ENCODE measurements at regions not wholly inside any gene's neighbourhood (a gene's known extent, or its start where the extent isn't known, plus 50 kb on each side); places are given as distances from the start of the nearest gene placed in this dataset.

DNA sequence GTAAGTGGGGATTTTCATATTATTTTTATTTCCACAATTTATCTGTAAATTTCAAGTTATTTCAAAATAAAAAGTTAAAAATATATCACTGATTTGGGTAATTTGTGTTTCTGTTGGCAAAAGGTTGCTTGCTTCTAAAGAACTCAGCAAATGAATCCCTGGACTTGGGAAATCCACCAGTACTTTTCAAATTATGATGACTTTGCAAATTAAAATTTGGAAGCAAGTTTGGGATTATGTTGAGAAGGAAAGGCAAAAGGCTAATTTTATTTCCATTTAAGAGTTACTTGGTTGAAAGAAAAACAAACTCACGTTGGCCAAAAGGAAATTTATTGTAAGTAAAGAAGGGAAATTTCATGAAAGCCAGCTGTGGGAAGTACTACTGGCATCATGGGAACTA is 220.3 kb downstream of the MAP2K6 start:
- Histone ChIP-seq H3K9ac (ENCODE audit: low read length in 5 of 5) (no peak overlapping the region), H3K4me1 (ENCODE audit: control insufficient read depth in 5 of 5, insufficient read depth in 5 of 5, low read length in 5 of 5) (peaks cover 0 to 20% (median 11%) of the 10 kb centered on the region in 5 donors), H3K4me3 (ENCODE audit: low read depth in 1 of 5, low read length in 5 of 5) (no peak overlapping the region), H3K27me3 (ENCODE audit: control insufficient read depth in 5 of 5, insufficient read depth in 4 of 5, low read length in 5 of 5) (no peaks in the 10 kb centered on the region), H3K9me3 (ENCODE audit: control insufficient read depth in 5 of 5, low read length in 5 of 5) (no peaks in the 10 kb centered on the region), H3K36me3 (ENCODE audit: control insufficient read depth in 5 of 5, insufficient read depth in 5 of 5, low read length in 5 of 5) (no peaks in the 10 kb centered on the region), H3K27ac (ENCODE audit: low read depth, low read length) (no peak overlapping the region)

DNA sequence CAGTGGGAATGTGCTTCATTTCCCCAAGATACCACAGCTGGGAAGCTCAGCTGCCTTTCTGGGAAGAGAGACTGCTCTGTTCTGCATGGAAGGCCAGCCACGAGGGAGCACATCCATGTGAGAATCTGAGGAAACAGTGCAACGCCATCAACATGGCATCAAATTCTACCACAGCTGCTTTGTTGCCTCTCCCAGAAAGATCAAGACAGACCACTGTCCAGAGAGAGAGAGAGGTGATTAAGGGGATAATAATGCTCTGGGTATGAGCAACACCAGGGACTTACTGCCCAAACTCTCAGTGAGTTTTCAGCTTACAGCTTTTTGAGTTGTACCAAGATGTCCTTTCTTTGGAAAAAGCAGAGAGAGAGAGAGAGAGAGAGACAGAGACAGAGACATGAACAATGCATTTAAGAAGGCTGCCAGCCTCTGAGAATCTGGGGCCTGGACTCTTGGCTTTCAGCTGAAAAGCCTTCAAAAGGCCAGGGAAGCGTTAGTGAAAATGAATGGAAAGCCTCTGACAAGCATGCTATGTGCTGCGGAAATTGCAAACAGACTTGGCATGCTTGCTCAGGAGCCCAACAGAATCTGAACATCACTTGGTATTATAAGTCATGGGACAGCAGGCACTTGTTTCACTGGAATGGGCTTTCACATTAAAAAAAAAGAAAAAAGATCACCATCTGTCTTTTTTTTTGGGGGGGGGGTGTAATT is 223.1 kb downstream of the MAP2K6 start:
- no peak overlapping the region for H3K9ac ChIP-seq (ENCODE audit: low read length in 5 of 5)
- H3K27ac ChIP-seq (ENCODE audit: low read depth, low read length), result no peak overlapping the region
- H3K36me3 ChIP-seq (ENCODE audit: control insufficient read depth in 5 of 5, insufficient read depth in 5 of 5, low read length in 5 of 5), result no peaks in the 10 kb centered on the region

DNA sequence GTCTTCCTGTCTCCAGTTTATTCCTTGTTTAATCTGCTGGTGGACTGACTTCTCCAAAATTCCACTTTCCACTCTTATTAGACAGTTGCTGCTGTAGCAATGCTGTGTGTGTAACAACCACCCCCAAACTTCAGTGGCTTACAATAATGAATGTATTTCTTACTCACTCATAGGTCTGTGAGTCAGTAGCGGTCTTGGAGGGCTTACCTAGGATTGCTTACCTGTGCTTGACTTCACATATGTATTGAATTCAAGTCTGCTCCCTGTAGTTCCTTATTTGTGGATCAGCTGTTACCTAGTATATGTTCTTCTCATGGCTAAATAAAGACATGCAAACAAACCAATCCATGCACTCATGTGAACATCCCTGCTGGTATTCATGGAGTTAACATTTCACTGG is 224.6 kb downstream of the MAP2K6 start:
- Histone ChIP-seq H3K9me3 (ENCODE audit: control insufficient read depth in 5 of 5, low read length in 5 of 5) (no peaks in the 10 kb centered on the region), H3K36me3 (ENCODE audit: control insufficient read depth in 5 of 5, insufficient read depth in 5 of 5, low read length in 5 of 5) (no peaks in the 10 kb centered on the region), H3K4me1 (ENCODE audit: control insufficient read depth in 5 of 5, insufficient read depth in 5 of 5, low read length in 5 of 5) (peaks cover 2 to 25% (median 16%) of the 10 kb centered on the region in 5 donors), H3K9ac (ENCODE audit: low read length in 5 of 5) (no peak overlapping the region), H3K4me3 (ENCODE audit: low read depth in 1 of 5, low read length in 5 of 5) (no peak overlapping the region), H3K27me3 (ENCODE audit: control insufficient read depth in 5 of 5, insufficient read depth in 4 of 5, low read length in 5 of 5) (no peaks in the 10 kb centered on the region), H3K27ac (ENCODE audit: low read depth, low read length) (no peak overlapping the region)

More for the DNA sequence above, 223.1 kb downstream of the MAP2K6 start:
- Histone ChIP-seq H3K9me3 (ENCODE audit: control insufficient read depth in 5 of 5, low read length in 5 of 5) (no peaks in the 10 kb centered on the region), H3K4me3 (ENCODE audit: low read depth in 1 of 5, low read length in 5 of 5) (no peak overlapping the region), H3K27me3 (ENCODE audit: control insufficient read depth in 5 of 5, insufficient read depth in 4 of 5, low read length in 5 of 5) (no peaks in the 10 kb centered on the region), H3K4me1 (ENCODE audit: control insufficient read depth in 5 of 5, insufficient read depth in 5 of 5, low read length in 5 of 5) (peaks cover 0 to 20% (median 11%) of the 10 kb centered on the region in 5 donors)

DNA sequence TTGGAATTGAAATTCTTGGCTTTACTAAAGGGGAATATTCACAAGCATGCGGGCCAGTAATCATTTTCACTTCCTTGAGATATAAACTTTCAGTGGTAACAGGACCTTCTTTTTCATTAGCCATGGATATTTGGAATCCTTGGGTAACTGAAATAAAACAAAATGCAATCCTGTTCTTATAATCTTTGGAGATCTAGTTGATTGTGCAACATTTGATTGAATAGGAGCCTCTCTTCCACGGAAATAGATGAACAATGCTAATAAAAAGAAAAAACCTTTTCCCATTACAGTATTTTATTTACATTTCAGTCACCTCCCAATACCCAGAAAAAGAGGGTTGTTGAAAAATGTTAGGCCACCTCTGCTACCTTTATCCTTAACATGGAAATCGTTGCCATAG is 225.6 kb downstream of the MAP2K6 start:
- H3K27ac ChIP-seq (ENCODE audit: low read depth, low read length), result no peak overlapping the region
- H3K27me3 ChIP-seq (ENCODE audit: control insufficient read depth in 5 of 5, insufficient read depth in 4 of 5, low read length in 5 of 5), result no peaks in the 10 kb centered on the region
- H3K36me3 ChIP-seq (ENCODE audit: control insufficient read depth in 5 of 5, insufficient read depth in 5 of 5, low read length in 5 of 5), result no peaks in the 10 kb centered on the region
- H3K9ac ChIP-seq (ENCODE audit: low read length in 5 of 5), result no peak overlapping the region
- no peaks in the 10 kb centered on the region for H3K9me3 ChIP-seq (ENCODE audit: control insufficient read depth in 5 of 5, low read length in 5 of 5)
- H3K4me3 ChIP-seq (ENCODE audit: low read depth in 1 of 5, low read length in 5 of 5), result no peak overlapping the region
- peaks cover 2 to 23% (median 16%) of the 10 kb centered on the region in 5 donors for H3K4me1 ChIP-seq (ENCODE audit: control insufficient read depth in 5 of 5, insufficient read depth in 5 of 5, low read length in 5 of 5)

DNA sequence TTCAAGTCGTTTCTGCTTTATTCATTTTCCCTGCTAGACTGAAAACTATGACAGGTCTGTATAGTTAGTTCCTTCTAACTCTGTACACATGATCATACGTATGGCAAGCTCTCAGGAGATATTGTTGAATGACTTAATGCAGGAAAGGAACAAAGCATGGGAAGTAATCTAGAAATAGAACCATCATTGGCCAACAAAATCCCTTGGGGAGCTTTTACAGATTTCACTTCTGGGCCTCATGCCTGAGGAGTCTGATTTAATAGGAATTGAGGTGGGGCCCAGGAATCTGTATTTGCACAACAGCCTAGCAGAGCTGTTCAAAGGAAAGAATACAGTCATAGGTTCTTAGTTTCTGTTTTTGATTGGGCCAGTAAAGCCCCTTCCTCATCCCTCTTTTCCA is 229.2 kb downstream of the MAP2K6 start:
- Histone ChIP-seq H3K9ac (ENCODE audit: low read length in 5 of 5) (no peak overlapping the region), H3K27ac (ENCODE audit: low read depth, low read length) (no peak overlapping the region), H3K9me3 (ENCODE audit: control insufficient read depth in 5 of 5, low read length in 5 of 5) (no peaks in the 10 kb centered on the region), H3K36me3 (ENCODE audit: control insufficient read depth in 5 of 5, insufficient read depth in 5 of 5, low read length in 5 of 5) (no peaks in the 10 kb centered on the region), H3K4me1 (ENCODE audit: control insufficient read depth in 5 of 5, insufficient read depth in 5 of 5, low read length in 5 of 5) (peaks cover 0 to 6% (median 4%) of the 10 kb centered on the region in 5 donors), H3K27me3 (ENCODE audit: control insufficient read depth in 5 of 5, insufficient read depth in 4 of 5, low read length in 5 of 5) (no peaks in the 10 kb centered on the region), H3K4me3 (ENCODE audit: low read depth in 1 of 5, low read length in 5 of 5) (no peak overlapping the region)

DNA sequence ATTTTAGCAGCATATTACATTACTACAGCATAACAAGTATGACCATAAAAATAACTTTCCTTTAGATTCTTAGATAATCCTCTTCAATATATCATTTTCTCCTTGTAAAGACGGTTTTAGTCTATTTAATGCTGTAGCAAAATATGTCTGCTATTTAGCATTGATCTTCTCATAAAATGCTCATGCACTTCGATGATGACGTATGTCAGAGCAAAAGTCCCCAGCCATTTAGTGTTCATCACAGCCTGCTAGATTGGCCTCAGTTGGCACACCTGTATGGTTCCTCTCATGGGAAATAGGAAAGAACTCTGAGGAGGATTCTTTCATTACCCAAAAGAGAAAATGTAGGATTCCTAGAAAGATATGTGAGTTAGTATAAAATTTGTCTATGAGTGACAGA is 232.2 kb downstream of the MAP2K6 start:
- Histone ChIP-seq H3K27ac (ENCODE audit: low read depth, low read length) (no peak overlapping the region), H3K27me3 (ENCODE audit: control insufficient read depth in 5 of 5, insufficient read depth in 4 of 5, low read length in 5 of 5) (no peaks in the 10 kb centered on the region), H3K9ac (ENCODE audit: low read length in 5 of 5) (no peak overlapping the region)

DNA sequence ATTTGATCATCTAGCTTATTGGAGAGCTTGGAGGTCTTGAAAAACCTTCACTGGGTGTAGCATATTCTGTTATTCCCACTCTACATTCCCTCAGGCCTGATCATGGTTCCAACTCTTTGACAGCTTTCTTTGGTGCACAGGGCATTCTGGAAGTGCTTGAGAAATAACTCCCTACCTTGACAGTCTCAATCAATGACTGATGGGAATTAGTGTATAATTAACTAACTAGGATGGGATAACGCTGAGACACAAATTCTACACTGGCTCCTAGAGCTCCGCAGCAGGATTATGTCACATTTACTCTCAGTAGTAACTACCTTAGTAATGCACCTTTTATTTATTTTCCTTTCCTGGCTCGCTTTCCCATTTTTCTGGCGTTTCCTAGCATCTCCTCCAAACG is 236.4 kb downstream of the MAP2K6 start:
- no peak overlapping the region for H3K4me3 ChIP-seq (ENCODE audit: low read depth in 1 of 5, low read length in 5 of 5)
- H3K36me3 ChIP-seq (ENCODE audit: control insufficient read depth in 5 of 5, insufficient read depth in 5 of 5, low read length in 5 of 5), result no peaks in the 10 kb centered on the region
- no peaks in the 10 kb centered on the region for H3K4me1 ChIP-seq (ENCODE audit: control insufficient read depth in 5 of 5, insufficient read depth in 5 of 5, low read length in 5 of 5)
- no peaks in the 10 kb centered on the region for H3K9me3 ChIP-seq (ENCODE audit: control insufficient read depth in 5 of 5, low read length in 5 of 5)
- H3K27me3 ChIP-seq (ENCODE audit: control insufficient read depth in 5 of 5, insufficient read depth in 4 of 5, low read length in 5 of 5), result no peaks in the 10 kb centered on the region
- H3K9ac ChIP-seq (ENCODE audit: low read length in 5 of 5), result no peak overlapping the region
- H3K27ac ChIP-seq (ENCODE audit: low read depth, low read length), result no peak overlapping the region

More for the DNA sequence above, 232.2 kb downstream of the MAP2K6 start:
- no peaks in the 10 kb centered on the region for H3K36me3 ChIP-seq (ENCODE audit: control insufficient read depth in 5 of 5, insufficient read depth in 5 of 5, low read length in 5 of 5)
- H3K4me3 ChIP-seq (ENCODE audit: low read depth in 1 of 5, low read length in 5 of 5), result no peak overlapping the region
- peaks cover 0 to 6% (median 4%) of the 10 kb centered on the region in 5 donors for H3K4me1 ChIP-seq (ENCODE audit: control insufficient read depth in 5 of 5, insufficient read depth in 5 of 5, low read length in 5 of 5)
- H3K9me3 ChIP-seq (ENCODE audit: control insufficient read depth in 5 of 5, low read length in 5 of 5), result no peaks in the 10 kb centered on the region

DNA sequence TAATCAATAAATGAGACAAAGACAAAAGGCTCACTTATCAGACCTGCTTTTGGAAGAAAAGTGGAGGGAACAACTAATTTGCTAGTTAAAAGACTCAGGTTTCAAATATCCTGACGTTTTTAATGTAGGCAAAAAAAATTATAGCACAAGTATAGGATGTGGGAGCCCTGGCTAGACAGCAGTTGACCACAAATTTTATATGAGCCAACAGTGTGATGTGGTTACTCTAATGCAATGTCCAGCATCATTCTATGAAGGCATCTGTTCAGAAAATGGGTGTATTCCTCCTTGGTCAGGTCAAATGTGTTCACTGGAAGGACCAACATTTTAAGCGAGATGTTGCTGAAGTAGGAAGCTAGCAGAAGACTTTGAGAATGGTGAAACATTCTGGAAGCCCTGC is 237.4 kb downstream of the MAP2K6 start:
- no peak overlapping the region for H3K27ac ChIP-seq (ENCODE audit: low read depth, low read length)
- H3K9ac ChIP-seq (ENCODE audit: low read length in 5 of 5), result no peak overlapping the region
- no peaks in the 10 kb centered on the region for H3K27me3 ChIP-seq (ENCODE audit: control insufficient read depth in 5 of 5, insufficient read depth in 4 of 5, low read length in 5 of 5)
- H3K4me1 ChIP-seq (ENCODE audit: control insufficient read depth in 5 of 5, insufficient read depth in 5 of 5, low read length in 5 of 5), result no peaks in the 10 kb centered on the region
- H3K9me3 ChIP-seq (ENCODE audit: control insufficient read depth in 5 of 5, low read length in 5 of 5), result no peaks in the 10 kb centered on the region
- no peak overlapping the region for H3K4me3 ChIP-seq (ENCODE audit: low read depth in 1 of 5, low read length in 5 of 5)
- no peaks in the 10 kb centered on the region for H3K36me3 ChIP-seq (ENCODE audit: control insufficient read depth in 5 of 5, insufficient read depth in 5 of 5, low read length in 5 of 5)

DNA sequence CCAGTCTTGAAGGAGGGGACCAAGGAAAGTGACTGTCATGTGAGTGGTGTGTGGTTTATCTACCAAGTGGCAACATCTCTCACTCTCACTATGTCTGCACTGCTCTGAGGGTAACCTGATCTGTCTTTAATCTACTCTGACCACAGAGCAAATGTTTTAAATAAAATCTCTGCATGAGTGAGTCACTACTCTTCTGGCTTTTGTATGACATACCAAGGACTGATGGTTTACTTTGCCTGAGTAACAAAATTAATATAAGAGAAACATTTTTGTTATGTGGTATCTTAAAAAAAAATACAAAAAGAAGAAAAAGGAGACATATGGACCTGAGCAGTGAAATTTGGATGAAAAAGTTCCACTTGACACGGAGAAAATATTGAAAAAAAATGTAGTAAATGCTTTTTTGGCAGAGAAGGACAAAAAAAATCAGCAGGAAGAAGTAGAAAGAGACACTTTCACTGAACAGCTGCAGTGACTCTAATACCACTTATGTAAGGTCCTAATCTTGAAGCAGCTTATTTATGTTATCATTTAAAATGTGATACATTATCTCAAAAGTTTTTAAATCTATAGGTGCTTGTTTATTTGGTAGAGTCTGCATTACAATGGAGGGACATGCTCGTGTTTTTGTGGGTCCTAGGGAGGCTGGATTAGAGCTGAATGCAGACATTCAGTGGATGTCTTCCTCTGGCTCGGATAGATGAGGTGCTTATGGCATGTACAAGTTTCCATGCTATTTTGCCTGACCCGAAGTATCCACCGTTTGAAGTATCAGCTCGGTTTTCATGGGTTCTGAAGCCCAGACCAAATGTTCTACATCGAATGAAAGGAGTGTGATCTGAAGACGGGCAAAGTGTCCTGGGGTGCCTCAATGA is 240.7 kb downstream of the MAP2K6 start:
- H3K4me1 ChIP-seq (ENCODE audit: control insufficient read depth in 5 of 5, insufficient read depth in 5 of 5, low read length in 5 of 5), result no peaks in the 10 kb centered on the region
- no peaks in the 10 kb centered on the region for H3K9me3 ChIP-seq (ENCODE audit: control insufficient read depth in 5 of 5, low read length in 5 of 5)
- no peak overlapping the region for H3K9ac ChIP-seq (ENCODE audit: low read length in 5 of 5)
- H3K4me3 ChIP-seq (ENCODE audit: low read depth in 1 of 5, low read length in 5 of 5), result no peak overlapping the region
- no peaks in the 10 kb centered on the region for H3K27me3 ChIP-seq (ENCODE audit: control insufficient read depth in 5 of 5, insufficient read depth in 4 of 5, low read length in 5 of 5)
- H3K36me3 ChIP-seq (ENCODE audit: control insufficient read depth in 5 of 5, insufficient read depth in 5 of 5, low read length in 5 of 5), result no peaks in the 10 kb centered on the region
- H3K27ac ChIP-seq (ENCODE audit: low read depth, low read length), result no peak overlapping the region

DNA sequence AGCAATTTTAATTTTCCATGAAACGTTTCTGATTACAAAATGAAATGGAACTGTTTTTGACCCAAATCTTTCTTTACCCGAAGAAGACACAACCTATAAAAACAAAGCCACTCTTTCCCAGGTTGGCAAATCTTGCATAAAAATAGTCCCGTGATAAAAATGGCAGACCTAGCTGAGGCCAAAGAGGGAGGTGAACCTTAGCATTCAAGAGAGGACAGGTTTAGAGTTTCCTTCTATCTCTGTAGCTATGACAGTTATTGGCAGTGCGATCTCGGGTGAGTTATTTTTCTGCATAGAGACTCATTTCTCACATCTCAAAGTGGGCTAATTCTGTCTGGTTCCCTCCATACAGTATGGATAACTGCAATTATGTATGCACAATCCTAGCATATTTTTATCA is 241.4 kb downstream of the MAP2K6 start:
- Histone ChIP-seq H3K27me3 (ENCODE audit: control insufficient read depth in 5 of 5, insufficient read depth in 4 of 5, low read length in 5 of 5) (no peaks in the 10 kb centered on the region), H3K4me3 (ENCODE audit: low read depth in 1 of 5, low read length in 5 of 5) (no peak overlapping the region), H3K9me3 (ENCODE audit: control insufficient read depth in 5 of 5, low read length in 5 of 5) (no peaks in the 10 kb centered on the region), H3K9ac (ENCODE audit: low read length in 5 of 5) (no peak overlapping the region), H3K27ac (ENCODE audit: low read depth, low read length) (no peak overlapping the region), H3K36me3 (ENCODE audit: control insufficient read depth in 5 of 5, insufficient read depth in 5 of 5, low read length in 5 of 5) (no peaks in the 10 kb centered on the region), H3K4me1 (ENCODE audit: control insufficient read depth in 5 of 5, insufficient read depth in 5 of 5, low read length in 5 of 5) (no peaks in the 10 kb centered on the region)

All from subcutaneous abdominal adipose tissue (tissue), 5 donors.